Left lung (tissue), 4 donors: ENCODE measurements at regions not wholly inside any gene's neighbourhood (a gene's known extent, or its start where the extent isn't known, plus 50 kb on each side); places are given as distances from the start of the nearest gene placed in this dataset.
A peak's percentile ranks its signal among the peaks of the same experiment; 100 is the strongest.

Experiments used
- ATAC-seq: fragments of 200-7000 bp; cut with Tn5 transposase; one replicate; pipeline ENCODE4 v1.9.1; 2020; ENCODE audit warnings: moderate library complexity
- DNase-seq, 4 donors: peaks; one replicate each; pipeline ENCODE4 v3.0.0-alpha.2; 2013 to 2020
- H3K27ac ChIP-seq, 2 donors: fragments of 200-600 bp; sonication (generic) in 1 of 2; one replicate each; pipeline versions ENCODE4 v1.5.0 to v1.8.0; 2020 to 2021
- H3K27me3 ChIP-seq, 2 donors: fragments of 200-600 bp; sonication (generic) in 1 of 2; one replicate each; pipeline versions ENCODE4 v1.5.0 to v1.8.0; 2020 to 2021
- H3K36me3 ChIP-seq, 2 donors: fragments of 200-600 bp; sonication (generic) in 1 of 2; one replicate each; pipeline versions ENCODE4 v1.5.0 to v1.8.0; 2020 to 2021
- H3K4me1 ChIP-seq, 2 donors: fragments of 200-600 bp; one replicate each; pipeline ENCODE4 v1.8.0; 2021
- H3K4me3 ChIP-seq, 2 donors: fragments of 200-600 bp; sonication (generic) in 1 of 2; one replicate each; pipeline versions ENCODE4 v1.5.0 to v1.8.0; 2020 to 2021; ENCODE audit warnings: mild to moderate bottlenecking in 1 of 2
- H3K9me3 ChIP-seq, 2 donors: fragments of 200-600 bp; sonication (generic) in 1 of 2; one replicate each; pipeline versions ENCODE4 v1.5.0 to v1.8.0; 2020 to 2021
- intact Hi-C, 2 donors: fragments of 100-400 bp; cut with DNase I; formaldehyde crosslinking; loops; one replicate each; pipeline versions ENCODE4 v1.11.2 to v1.14.2; 2022
- TF ChIP-seq, protein P1 (sequence below), 2 donors: fragments of 200-600 bp; sonication (generic) in 1 of 2; IDR thresholded peaks; one replicate each; pipeline versions ENCODE4 v1.5.0 to v1.8.0; 2021; ENCODE audit warnings: antibody characterized with exemption in 2 of 2
- donor health status: DM: no; HTN: yes; CAD: no.
- donor health status: DM: no; HTN: no; CAD: no.

DNA sequence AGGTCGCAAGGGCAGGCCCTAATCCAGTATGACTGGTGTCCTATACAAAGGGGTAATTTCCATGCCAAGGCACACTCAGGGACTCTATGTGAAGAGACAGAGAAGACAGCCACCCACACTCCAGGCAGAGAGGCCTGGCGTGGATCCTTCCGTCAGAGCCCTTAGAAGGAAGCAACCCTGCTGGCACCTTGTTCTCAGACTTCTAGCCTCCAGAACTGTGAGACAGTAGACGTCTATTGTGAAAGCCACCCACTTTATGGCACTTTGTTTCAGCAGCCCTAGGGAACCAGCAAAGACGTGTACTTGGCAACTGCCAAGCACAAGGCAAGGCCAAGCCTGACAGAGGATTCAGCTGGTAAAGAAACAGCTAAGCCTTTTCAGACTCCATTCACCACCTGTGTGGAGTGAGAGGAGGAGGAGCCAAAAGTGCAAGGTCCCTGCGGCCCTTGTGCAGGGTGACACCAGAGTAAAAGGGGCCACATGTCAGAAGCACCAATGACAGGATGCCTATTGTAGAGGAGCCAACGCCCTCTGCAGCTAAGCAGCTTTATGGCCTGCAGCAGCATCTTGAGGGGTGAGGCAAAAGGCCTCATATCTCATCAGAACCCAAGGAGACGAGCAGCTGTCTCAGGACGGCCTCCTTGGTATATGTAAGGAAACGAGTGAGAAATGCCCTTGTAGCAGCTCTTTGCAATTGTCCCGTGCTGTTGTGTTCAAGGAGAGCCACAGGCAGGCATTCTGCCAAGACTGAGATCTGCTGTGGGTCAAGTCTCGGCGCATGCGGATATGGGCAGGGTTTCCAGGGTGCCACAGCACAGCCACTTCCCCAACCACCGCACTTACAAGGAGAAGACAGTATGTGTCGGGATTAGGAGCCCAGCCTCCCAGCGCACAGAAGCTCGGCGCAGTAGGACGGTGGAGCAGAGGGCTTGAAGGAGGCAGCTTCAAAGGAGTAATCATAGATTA is 121.5 kb upstream of the LIPC start:
- Histone ChIP-seq H3K27ac (no peak overlapping the region), H3K4me3 (no peak overlapping the region), H3K27me3 (no peaks in the 10 kb centered on the region), H3K36me3 (no peaks in the 10 kb centered on the region), H3K9me3 (no peaks in the 10 kb centered on the region), H3K4me1 (peaks cover 0 to 15% of the 10 kb centered on the region in 2 donors)
- DNase-seq, result peak in 1 of 4 donors; percentile 57
- TF ChIP-seq, protein P1, sequence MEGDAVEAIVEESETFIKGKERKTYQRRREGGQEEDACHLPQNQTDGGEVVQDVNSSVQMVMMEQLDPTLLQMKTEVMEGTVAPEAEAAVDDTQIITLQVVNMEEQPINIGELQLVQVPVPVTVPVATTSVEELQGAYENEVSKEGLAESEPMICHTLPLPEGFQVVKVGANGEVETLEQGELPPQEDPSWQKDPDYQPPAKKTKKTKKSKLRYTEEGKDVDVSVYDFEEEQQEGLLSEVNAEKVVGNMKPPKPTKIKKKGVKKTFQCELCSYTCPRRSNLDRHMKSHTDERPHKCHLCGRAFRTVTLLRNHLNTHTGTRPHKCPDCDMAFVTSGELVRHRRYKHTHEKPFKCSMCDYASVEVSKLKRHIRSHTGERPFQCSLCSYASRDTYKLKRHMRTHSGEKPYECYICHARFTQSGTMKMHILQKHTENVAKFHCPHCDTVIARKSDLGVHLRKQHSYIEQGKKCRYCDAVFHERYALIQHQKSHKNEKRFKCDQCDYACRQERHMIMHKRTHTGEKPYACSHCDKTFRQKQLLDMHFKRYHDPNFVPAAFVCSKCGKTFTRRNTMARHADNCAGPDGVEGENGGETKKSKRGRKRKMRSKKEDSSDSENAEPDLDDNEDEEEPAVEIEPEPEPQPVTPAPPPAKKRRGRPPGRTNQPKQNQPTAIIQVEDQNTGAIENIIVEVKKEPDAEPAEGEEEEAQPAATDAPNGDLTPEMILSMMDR (IDR thresholded peaks at IDR 0.05), result no peak
- peak; percentile 47 for ATAC-seq
- intact Hi-C loops, result no loop called here

DNA sequence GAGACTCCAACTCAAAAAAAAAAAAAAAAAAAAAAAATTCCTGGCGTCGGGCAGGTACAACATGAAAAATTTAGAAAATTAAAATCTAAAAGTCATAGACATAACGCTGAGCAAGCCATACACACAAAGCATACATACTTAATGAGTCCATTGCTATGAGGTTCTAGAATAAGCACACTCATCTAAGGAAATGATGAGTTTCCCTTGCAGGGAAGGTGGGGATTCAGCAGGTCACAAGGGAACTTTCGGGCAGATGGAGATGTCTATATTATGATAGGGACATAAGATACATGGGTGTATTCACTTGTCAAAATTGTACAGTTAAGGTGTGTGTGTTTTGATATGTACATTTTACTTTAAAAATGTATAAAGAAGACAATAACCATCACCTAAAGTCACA is 120.2 kb upstream of the LIPC start:
- Histone ChIP-seq H3K27me3 (no peaks in the 10 kb centered on the region), H3K27ac (no peak overlapping the region), H3K4me1 (peaks cover 0 to 13% of the 10 kb centered on the region in 2 donors), H3K36me3 (no peaks in the 10 kb centered on the region), H3K9me3 (no peaks in the 10 kb centered on the region), H3K4me3 (no peak overlapping the region)
- intact Hi-C loops, result no loop called here
- DNase-seq, result no peak
- no peak for ATAC-seq
- TF ChIP-seq, protein P1 (IDR thresholded peaks at IDR 0.05), result no peak

DNA sequence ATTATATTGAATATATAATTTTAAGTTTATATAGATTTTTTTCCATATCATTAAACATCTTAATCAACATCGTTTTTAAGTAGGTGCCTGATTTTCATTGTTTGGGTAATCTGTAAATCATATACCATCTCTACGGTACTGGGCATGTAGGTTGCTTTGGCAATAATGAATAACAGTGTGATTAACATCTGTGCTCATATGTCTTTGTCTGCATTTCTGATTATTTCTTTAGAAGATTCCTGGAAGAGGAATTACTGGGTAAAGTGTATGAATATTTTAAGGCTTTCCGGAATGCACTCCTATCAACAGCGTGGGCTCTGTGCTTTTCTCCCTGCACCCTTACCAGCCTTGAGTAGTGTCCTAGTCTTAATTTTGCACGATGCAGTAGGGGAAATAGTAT is 119.8 kb upstream of the LIPC start:
- intact Hi-C loops, result no loop called here
- Histone ChIP-seq H3K27ac (no peak overlapping the region), H3K4me3 (no peak overlapping the region), H3K4me1 (peaks cover 0 to 8% of the 10 kb centered on the region in 2 donors), H3K27me3 (no peaks in the 10 kb centered on the region), H3K9me3 (no peaks in the 10 kb centered on the region), H3K36me3 (no peaks in the 10 kb centered on the region)
- ATAC-seq (no peak), DNase-seq (no peak)
- TF ChIP-seq, protein P1 (IDR thresholded peaks at IDR 0.05), result no peak

DNA sequence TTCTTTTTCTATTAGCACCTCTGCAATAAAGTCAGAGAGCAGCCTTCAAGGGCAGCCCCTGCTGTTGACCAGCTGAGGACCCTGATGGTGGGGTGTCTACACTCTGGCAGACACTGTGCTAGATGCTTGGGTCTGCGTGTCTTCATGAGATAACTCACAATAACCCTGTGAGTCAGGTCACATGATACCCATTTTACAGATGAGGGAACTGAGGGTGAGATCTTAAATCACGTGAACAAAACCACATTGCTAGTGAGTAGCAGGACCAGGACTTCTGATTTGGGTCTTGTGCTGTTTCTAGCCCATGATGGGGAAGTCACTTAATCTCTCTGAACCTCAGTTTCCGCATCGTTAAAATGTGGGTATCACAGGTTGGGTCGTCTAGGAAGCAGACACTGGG is 118.5 kb upstream of the LIPC start:
- TF ChIP-seq, protein P1 (IDR thresholded peaks at IDR 0.05), result no peak
- DNase-seq (no peak), ATAC-seq (no peak)

DNA sequence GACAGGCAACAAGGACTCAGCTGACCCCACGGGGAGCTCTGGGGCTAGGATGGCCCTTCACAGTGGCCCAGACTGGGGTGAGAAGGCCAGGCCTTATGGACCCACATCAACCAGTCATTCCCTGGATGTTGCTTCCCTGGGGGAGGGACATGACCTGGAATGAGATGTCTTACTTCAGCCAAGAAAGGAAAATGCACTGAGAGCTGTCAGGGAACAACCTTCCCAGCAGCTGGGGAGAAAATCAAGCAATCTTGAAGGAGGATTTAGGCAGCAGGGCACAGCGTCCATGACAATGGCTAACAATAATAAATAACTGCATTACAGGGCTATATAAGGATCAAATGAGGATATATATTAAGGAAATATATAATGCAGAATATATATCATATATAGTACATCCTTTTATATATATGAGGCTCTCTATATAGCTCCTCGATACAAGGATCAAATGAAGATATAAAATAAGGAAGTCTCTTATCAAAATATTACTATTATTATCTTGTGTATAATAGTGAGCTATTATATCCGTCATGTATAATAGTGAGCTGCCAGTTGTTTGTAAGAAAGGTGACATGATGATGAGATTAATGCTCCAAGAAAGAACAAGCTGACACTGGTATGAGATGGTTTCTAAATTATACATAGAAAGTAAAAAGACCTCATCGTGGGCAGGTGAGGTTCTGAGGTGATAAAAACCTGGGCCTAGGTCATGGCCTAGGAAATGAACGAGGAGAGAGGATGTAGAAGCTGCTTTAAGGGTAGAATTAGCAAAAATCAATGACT is 117.8 kb upstream of the LIPC start:
- TF ChIP-seq, protein P1 (IDR thresholded peaks at IDR 0.05), result no peak
- Histone ChIP-seq H3K4me1 (peaks cover 0 to 7% of the 10 kb centered on the region in 2 donors), H3K36me3 (no peaks in the 10 kb centered on the region), H3K4me3 (no peak overlapping the region), H3K9me3 (no peaks in the 10 kb centered on the region), H3K27me3 (no peaks in the 10 kb centered on the region), H3K27ac (no peak overlapping the region)
- intact Hi-C loops, result no loop called here
- no peak for DNase-seq
- no peak for ATAC-seq

More for the DNA sequence above, 118.5 kb upstream of the LIPC start:
- H3K4me3 ChIP-seq, result no peak overlapping the region
- intact Hi-C loops, result no loop called here
- no peak overlapping the region for H3K27ac ChIP-seq
- no peaks in the 10 kb centered on the region for H3K9me3 ChIP-seq
- no peaks in the 10 kb centered on the region for H3K36me3 ChIP-seq
- H3K4me1 ChIP-seq, result peaks cover 0 to 7% of the 10 kb centered on the region in 2 donors
- no peaks in the 10 kb centered on the region for H3K27me3 ChIP-seq
